ENCODE measurements at regions not wholly inside any gene's neighbourhood (a gene's known extent, or its start where the extent isn't known, plus 50 kb on each side); places are given as distances from the start of the nearest gene placed in this dataset.
"Not testable (repeated sequence)": the region's sequence is repeated elsewhere in the genome, so short reads cannot be mapped to it uniquely, and the experiment has no call there.

GRCh38 chr12:127809275-127809674 lies 457.7 kb upstream of the TMEM132C start:
- H3K27me3 ChIP-seq (ENCODE audit: control insufficient read depth, insufficient read depth, low read length): no peaks in the 10 kb centered on the region
- ChIA-PET POLR2A (no interaction called here), CTCF (no interaction called here)
- H3K4me3 ChIP-seq (ENCODE audit: low read depth, low read length): no peak overlapping the region
- no peak for TF ChIP-seq CTCF (IDR thresholded peaks at IDR 0.05; ENCODE audit: low read depth, low read length)
- DNase-seq (ENCODE audit: low read depth, low spot score): no peak
- H3K27ac ChIP-seq (ENCODE audit: low read depth, low read length): no peak overlapping the region
- peaks cover 39% of the 10 kb centered on the region for H3K9me3 ChIP-seq (ENCODE audit: control insufficient read depth, insufficient read depth, low read length)

- POLR2A ChIA-PET: no interaction called here
- H3K27me3 ChIP-seq (ENCODE audit: control insufficient read depth, insufficient read depth, low read length): no peaks in the 10 kb centered on the region
- no peak overlapping the region for H3K4me3 ChIP-seq (ENCODE audit: low read depth, low read length)
- TF ChIP-seq CTCF (IDR thresholded peaks at IDR 0.05; ENCODE audit: low read depth, low read length): no peak
- CTCF ChIA-PET: no interaction called here
- H3K27ac ChIP-seq (ENCODE audit: low read depth, low read length): no peak overlapping the region
- DNase-seq (ENCODE audit: low read depth, low spot score): no peak
- peaks cover 33% of the 10 kb centered on the region for H3K9me3 ChIP-seq (ENCODE audit: control insufficient read depth, insufficient read depth, low read length)
Measured at GRCh38 chr12:127810041-127810440, 456.9 kb upstream of the TMEM132C start.

GRCh38 chr12:127810459-127810858 lies 456.5 kb upstream of the TMEM132C start:
- DNase-seq (ENCODE audit: low read depth, low spot score); POLR2A ChIA-PET; H3K27me3 ChIP-seq (ENCODE audit: control insufficient read depth, insufficient read depth, low read length); H3K27ac ChIP-seq (ENCODE audit: low read depth, low read length); H3K4me3 ChIP-seq (ENCODE audit: low read depth, low read length); CTCF ChIA-PET: not testable (repeated sequence)
- peaks cover 30% of the 10 kb centered on the region for H3K9me3 ChIP-seq (ENCODE audit: control insufficient read depth, insufficient read depth, low read length)

- peaks cover 23% of the 10 kb centered on the region for H3K9me3 ChIP-seq (ENCODE audit: control insufficient read depth, insufficient read depth, low read length)
- ChIA-PET CTCF (no interaction called here), POLR2A (no interaction called here)
- H3K27me3 ChIP-seq (ENCODE audit: control insufficient read depth, insufficient read depth, low read length): no peaks in the 10 kb centered on the region
- no peak for DNase-seq (ENCODE audit: low read depth, low spot score)
- TF ChIP-seq CTCF (IDR thresholded peaks at IDR 0.05; ENCODE audit: low read depth, low read length): no peak
- H3K27ac ChIP-seq (ENCODE audit: low read depth, low read length): no peak overlapping the region
- no peak overlapping the region for H3K4me3 ChIP-seq (ENCODE audit: low read depth, low read length)
Measured at GRCh38 chr12:127811988-127812387, 455.0 kb upstream of the TMEM132C start.

- TF ChIP-seq CTCF (IDR thresholded peaks at IDR 0.05; ENCODE audit: low read depth, low read length): no peak
- DNase-seq (ENCODE audit: low read depth, low spot score): no peak
- Histone ChIP-seq H3K27me3 (ENCODE audit: control insufficient read depth, insufficient read depth, low read length) (no peaks in the 10 kb centered on the region), H3K27ac (ENCODE audit: low read depth, low read length) (no peak overlapping the region), H3K4me3 (ENCODE audit: low read depth, low read length) (no peak overlapping the region), H3K9me3 (ENCODE audit: control insufficient read depth, insufficient read depth, low read length) (peaks cover 30% of the 10 kb centered on the region)
- CTCF ChIA-PET: no interaction called here
- POLR2A ChIA-PET: no interaction called here
Measured at GRCh38 chr12:127813147-127813546, 453.8 kb upstream of the TMEM132C start.

- CTCF ChIA-PET: no interaction called here
- Histone ChIP-seq H3K4me3 (ENCODE audit: low read depth, low read length) (no peak overlapping the region), H3K9me3 (ENCODE audit: control insufficient read depth, insufficient read depth, low read length) (peaks cover 30% of the 10 kb centered on the region), H3K27me3 (ENCODE audit: control insufficient read depth, insufficient read depth, low read length) (no peaks in the 10 kb centered on the region), H3K27ac (ENCODE audit: low read depth, low read length) (no peak overlapping the region)
- no peak for TF ChIP-seq CTCF (IDR thresholded peaks at IDR 0.05; ENCODE audit: low read depth, low read length)
- POLR2A ChIA-PET: no interaction called here
- no peak for DNase-seq (ENCODE audit: low read depth, low spot score)
Measured at GRCh38 chr12:127819056-127819455, 447.9 kb upstream of the TMEM132C start.
